ENCODE measurements at regions not wholly inside any gene's neighbourhood (a gene's known extent, or its start where the extent isn't known, plus 50 kb on each side); places are given as distances from the start of the nearest gene placed in this dataset.

DNA sequence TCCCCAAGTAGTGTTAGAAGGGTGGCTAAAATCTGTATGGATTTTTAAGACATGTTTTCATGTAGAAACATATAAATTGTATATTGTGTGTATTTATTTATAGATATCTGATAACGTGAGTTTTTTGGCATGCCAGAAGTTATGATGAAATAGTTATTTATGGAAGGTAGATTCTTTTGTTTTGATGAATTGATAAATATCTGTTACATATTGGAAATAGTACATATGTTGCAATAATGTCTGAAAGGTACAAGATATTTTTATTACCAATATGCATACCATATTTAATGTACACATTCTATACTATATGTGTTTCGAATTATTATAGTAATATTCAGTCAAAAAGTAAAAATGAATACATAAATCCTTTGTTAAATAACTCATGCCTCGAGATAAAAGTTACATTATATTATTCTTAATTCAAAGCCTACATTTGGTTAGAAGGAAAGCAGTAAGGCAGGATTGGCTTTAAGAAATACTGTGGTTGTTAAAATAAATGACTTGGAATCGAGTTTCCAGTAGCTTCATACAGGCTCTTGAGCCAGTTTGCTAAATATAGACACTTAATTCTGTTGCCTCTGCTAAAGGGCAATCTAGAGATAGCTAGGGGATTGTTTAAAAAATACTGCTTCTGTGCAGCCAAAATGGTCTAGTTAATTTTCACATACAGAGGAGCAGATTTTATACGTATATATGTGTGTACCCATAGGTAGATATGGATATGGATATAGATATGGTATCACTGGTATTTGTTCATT is 1175.1 kb upstream of the B3GALT2 start:
- TF ChIP-seq, protein P1, sequence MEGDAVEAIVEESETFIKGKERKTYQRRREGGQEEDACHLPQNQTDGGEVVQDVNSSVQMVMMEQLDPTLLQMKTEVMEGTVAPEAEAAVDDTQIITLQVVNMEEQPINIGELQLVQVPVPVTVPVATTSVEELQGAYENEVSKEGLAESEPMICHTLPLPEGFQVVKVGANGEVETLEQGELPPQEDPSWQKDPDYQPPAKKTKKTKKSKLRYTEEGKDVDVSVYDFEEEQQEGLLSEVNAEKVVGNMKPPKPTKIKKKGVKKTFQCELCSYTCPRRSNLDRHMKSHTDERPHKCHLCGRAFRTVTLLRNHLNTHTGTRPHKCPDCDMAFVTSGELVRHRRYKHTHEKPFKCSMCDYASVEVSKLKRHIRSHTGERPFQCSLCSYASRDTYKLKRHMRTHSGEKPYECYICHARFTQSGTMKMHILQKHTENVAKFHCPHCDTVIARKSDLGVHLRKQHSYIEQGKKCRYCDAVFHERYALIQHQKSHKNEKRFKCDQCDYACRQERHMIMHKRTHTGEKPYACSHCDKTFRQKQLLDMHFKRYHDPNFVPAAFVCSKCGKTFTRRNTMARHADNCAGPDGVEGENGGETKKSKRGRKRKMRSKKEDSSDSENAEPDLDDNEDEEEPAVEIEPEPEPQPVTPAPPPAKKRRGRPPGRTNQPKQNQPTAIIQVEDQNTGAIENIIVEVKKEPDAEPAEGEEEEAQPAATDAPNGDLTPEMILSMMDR (conservative IDR thresholded peaks at IDR 0.05) = no peak
- TF ChIP-seq EZH2 (IDR thresholded peaks at IDR 0.05; ENCODE audit: low read depth) = no peak

Data from PC-9 (cell line).